ENCODE measurements at regions not wholly inside any gene's neighbourhood (a gene's known extent, or its start where the extent isn't known, plus 50 kb on each side); places are given as distances from the start of the nearest gene placed in this dataset.
"Not testable (repeated sequence)": the region's sequence is repeated elsewhere in the genome, so short reads cannot be mapped to it uniquely, and the experiment has no call there.

DNA sequence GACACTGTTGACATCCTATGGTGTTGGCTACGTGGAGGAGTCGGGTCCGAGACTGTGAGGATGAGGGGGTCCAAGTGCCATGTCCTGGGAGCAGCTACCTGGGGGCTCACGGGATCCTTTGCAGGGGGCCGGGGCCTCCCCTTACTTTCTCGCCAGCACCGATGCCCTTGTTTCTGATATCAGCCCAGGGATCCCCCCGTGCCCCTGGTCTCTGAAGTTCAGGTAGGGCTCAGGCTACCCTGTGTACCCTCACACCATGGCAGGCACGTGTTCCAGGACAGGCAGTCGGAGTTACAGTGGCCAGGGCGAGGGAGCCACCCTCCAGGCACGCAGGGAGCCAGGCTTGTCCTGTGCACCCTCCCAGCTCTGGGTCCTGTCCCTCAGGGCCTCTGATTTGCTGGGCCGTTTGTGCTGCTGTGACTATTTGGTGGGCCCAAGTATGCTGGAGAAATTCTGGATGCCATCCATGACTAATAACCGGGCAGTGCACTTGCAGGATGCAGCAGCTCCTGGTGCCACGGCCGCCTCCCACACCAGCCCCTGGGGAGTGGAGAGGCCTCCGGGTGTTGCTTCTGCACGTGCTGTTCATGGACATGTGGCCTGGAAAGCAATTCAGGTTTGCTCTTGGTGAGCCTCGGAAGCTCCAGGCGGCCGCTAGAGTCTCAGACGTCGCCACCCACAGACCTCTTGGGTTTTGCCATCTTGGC lies 93.1 kb upstream of the SFSWAP start:
- ATAC-seq (ENCODE audit: low read depth): no peak

GRCh38 chr12:131618303-131618658 lies 92.6 kb upstream of the SFSWAP start:
- H3K4me1 Mint-ChIP-seq: no peaks in the 10 kb centered on the region
- no peaks in the 10 kb centered on the region for H3K36me3 Mint-ChIP-seq
- no peak overlapping the region for H3K27ac Mint-ChIP-seq
- no peak overlapping the region for H3K4me3 Mint-ChIP-seq
- ATAC-seq (ENCODE audit: low read depth) (no peak), DNase-seq (ENCODE audit: low spot score in 2 of 2) (no peak)
- peaks cover 17% of the 10 kb centered on the region for H3K27me3 Mint-ChIP-seq
- no peaks in the 10 kb centered on the region for H3K9me3 Mint-ChIP-seq

More for the DNA sequence above, 93.1 kb upstream of the SFSWAP start:
- Mint-ChIP-seq H3K4me3 (no peak overlapping the region), H3K27me3 (peaks cover 18% of the 10 kb centered on the region), H3K27ac (no peak overlapping the region), H3K4me1 (no peaks in the 10 kb centered on the region), H3K9me3 (no peaks in the 10 kb centered on the region), H3K36me3 (no peaks in the 10 kb centered on the region)
- no peak for DNase-seq (ENCODE audit: low spot score in 2 of 2)

DNA sequence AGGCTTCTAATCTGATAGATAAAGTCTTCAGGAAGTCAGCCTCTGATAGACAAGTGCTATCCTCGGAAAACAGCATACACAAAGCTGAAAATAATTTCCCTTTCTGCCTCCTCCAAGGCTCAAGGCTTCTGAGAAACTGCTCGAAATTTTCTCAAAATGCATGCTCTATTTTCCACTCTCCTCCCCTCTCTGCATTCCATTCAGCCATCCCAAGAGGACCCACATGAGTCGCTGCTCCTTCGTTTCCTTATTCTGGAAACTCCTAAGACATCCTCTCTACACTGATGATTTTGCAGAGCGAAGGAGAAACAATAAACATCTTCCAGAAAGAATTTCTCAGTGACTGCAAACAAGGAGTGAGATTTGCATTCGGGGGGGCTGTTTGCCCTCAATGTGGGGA lies 92.2 kb upstream of the SFSWAP start:
- H3K27me3 Mint-ChIP-seq: peaks cover 17% of the 10 kb centered on the region
- no peaks in the 10 kb centered on the region for H3K36me3 Mint-ChIP-seq
- DNase-seq (ENCODE audit: low spot score in 2 of 2) (no peak), ATAC-seq (ENCODE audit: low read depth) (no peak)
- no peak overlapping the region for H3K4me3 Mint-ChIP-seq
- no peaks in the 10 kb centered on the region for H3K4me1 Mint-ChIP-seq
- no peaks in the 10 kb centered on the region for H3K9me3 Mint-ChIP-seq
- H3K27ac Mint-ChIP-seq: no peak overlapping the region

DNA sequence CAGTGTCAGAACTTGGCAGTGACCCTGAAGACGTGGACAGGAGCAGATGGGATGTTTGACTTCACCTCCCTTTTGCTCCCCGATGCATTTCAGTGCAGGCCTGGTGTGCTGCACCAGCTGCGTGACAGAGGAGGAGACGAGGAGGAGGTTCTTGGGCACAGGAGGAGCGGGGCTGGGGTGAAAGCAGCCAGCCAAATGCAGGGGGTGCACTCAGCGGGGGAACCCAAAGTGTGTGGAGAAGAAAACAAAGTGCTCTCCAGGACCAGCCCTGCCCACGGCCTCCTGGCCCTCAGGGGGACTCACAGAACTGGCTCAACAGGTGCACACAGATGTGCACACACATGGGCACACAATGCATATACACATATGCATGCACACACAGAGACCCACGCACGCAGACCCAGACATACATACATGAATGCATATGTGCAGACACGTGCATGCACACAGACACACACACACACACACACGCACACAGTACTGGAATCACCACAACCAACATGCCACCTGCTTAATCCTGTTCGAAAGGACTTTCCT lies 91.7 kb upstream of the SFSWAP start:
- no peaks in the 10 kb centered on the region for H3K36me3 Mint-ChIP-seq
- no peaks in the 10 kb centered on the region for H3K9me3 Mint-ChIP-seq
- H3K27ac Mint-ChIP-seq: no peak overlapping the region
- H3K27me3 Mint-ChIP-seq: peaks cover 17% of the 10 kb centered on the region
- no peak for DNase-seq (ENCODE audit: low spot score in 2 of 2)
- H3K4me1 Mint-ChIP-seq: no peaks in the 10 kb centered on the region
- H3K4me3 Mint-ChIP-seq: no peak overlapping the region
- ATAC-seq (ENCODE audit: low read depth): no peak

GRCh38 chr12:131619736-131620506 lies 91.0 kb upstream of the SFSWAP start:
- Mint-ChIP-seq H3K4me1 (no peaks in the 10 kb centered on the region), H3K27ac (no peak overlapping the region), H3K4me3 (no peak overlapping the region), H3K36me3 (no peaks in the 10 kb centered on the region), H3K9me3 (no peaks in the 10 kb centered on the region), H3K27me3 (peaks cover 17% of the 10 kb centered on the region)
- DNase-seq (ENCODE audit: low spot score in 2 of 2) (no peak), ATAC-seq (ENCODE audit: low read depth) (no peak)

GRCh38 chr12:131620520-131620919 lies 90.4 kb upstream of the SFSWAP start:
- DNase-seq (ENCODE audit: low spot score in 2 of 2): no peak
- Mint-ChIP-seq H3K4me3 (no peak overlapping the region), H3K27ac (no peak overlapping the region), H3K4me1 (no peaks in the 10 kb centered on the region), H3K9me3 (no peaks in the 10 kb centered on the region), H3K36me3 (no peaks in the 10 kb centered on the region), H3K27me3 (peaks cover 17% of the 10 kb centered on the region)
- ATAC-seq (ENCODE audit: low read depth): no peak

DNA sequence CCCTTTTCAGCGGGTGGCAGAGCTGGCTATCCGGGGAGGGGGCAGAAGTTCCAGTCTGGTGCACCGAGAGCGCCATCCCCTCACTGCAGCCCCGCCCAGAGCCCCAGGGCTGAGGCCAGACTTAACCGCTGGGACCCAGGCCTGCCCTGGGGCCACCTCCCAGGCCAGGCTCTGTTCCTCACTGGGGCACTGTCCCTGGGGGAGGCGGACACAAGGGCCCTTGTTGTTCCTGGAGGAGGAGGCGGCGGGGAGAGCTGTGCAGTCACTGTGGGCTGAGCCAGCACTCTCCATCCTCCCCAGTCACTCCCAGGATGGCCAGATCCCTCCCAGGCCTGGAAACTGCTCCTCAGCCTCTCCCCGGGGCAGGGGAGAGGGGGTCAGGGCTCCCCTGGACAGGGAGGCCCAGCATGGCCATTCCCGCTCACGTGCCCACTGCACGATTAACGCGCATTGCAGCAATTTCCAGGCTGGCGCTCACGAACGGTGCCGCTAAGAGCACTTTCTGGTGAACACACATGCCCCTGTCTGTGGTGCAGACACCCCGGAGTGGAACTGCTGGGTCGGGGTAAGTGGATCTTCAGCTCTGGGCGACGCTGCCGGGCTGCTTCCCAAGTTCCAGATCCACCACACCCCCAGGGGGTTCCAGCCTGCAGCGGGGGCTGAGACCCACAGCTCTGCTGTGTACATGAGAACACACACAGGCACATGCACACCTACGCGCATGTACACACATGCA lies 89.8 kb upstream of the SFSWAP start:
- no peaks in the 10 kb centered on the region for H3K36me3 Mint-ChIP-seq
- ATAC-seq (ENCODE audit: low read depth) (no peak), DNase-seq (ENCODE audit: low spot score in 2 of 2) (no peak)
- no peak overlapping the region for H3K27ac Mint-ChIP-seq
- H3K4me1 Mint-ChIP-seq: peaks cover under 1% of the 10 kb centered on the region
- H3K9me3 Mint-ChIP-seq: peaks cover under 1% of the 10 kb centered on the region
- H3K4me3 Mint-ChIP-seq: no peak overlapping the region
- H3K27me3 Mint-ChIP-seq: peaks cover 15% of the 10 kb centered on the region

GRCh38 chr12:131621701-131622421 lies 89.0 kb upstream of the SFSWAP start:
- Mint-ChIP-seq H3K4me3 (no peak overlapping the region), H3K9me3 (peaks cover 2% of the 10 kb centered on the region), H3K27ac (no peak overlapping the region), H3K4me1 (peaks cover 4% of the 10 kb centered on the region), H3K36me3 (no peaks in the 10 kb centered on the region), H3K27me3 (peaks cover 14% of the 10 kb centered on the region)
- ATAC-seq (ENCODE audit: low read depth): no peak
- no peak for DNase-seq (ENCODE audit: low spot score in 2 of 2)

GRCh38 chr12:131622422-131622955 lies 88.4 kb upstream of the SFSWAP start:
- Mint-ChIP-seq H3K27me3 (peaks cover 10% of the 10 kb centered on the region), H3K27ac (no peak overlapping the region), H3K9me3 (peaks cover 2% of the 10 kb centered on the region), H3K4me1 (peaks cover 7% of the 10 kb centered on the region), H3K36me3 (no peaks in the 10 kb centered on the region), H3K4me3 (no peak overlapping the region)
- DNase-seq (ENCODE audit: low spot score in 2 of 2) (no peak), ATAC-seq (ENCODE audit: low read depth) (no peak)

DNA sequence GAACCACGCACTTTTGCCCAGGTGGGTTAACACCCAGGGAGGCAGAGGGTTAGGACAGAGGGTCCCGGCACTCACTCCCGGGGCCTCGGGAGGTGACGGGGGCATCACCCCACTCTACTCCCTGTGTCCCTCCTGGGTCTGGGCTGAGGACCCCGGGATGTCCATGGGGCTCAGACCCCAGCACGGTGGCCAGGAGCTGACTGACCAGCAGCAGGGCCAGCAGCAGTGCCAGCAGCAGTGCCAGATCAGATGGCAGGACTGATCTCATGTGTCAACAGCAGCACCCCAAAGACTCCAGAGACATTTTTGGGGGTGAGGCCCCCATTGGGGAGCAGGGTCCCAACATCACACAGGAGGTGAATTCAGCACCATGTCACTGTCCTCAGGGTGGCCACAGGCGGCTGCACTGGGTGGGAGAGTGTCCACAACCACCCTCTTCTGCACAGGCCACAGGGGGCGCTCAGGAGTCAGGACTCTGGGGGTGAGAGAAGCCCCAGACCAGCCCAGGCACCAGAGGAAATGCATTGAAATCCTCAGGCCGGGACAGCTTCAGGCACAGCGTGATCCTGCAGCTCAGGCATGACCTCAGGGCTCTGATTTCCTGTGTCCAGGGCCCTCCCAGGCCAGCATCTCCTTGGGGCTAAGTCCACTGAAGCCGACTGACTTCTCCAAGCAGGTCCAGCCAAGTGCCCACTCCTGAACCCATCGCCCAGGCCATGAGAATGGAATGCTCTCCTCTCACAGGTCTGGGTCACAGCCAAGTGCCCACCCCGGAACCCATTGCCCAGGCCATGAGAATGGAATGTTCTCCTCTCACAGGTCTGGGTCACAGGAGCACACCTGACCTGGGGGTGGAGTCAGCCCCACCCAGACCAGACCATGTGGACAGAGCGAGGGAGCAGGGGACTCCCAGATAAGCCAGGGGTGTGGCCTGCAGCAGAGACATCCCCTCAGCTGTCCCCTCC lies 87.2 kb upstream of the SFSWAP start:
- H3K4me3 Mint-ChIP-seq; H3K27me3 Mint-ChIP-seq; H3K9me3 Mint-ChIP-seq; ATAC-seq (ENCODE audit: low read depth); H3K4me1 Mint-ChIP-seq; H3K36me3 Mint-ChIP-seq; DNase-seq (ENCODE audit: low spot score in 2 of 2); H3K27ac Mint-ChIP-seq: not testable (repeated sequence)

- H3K4me3 Mint-ChIP-seq; H3K27me3 Mint-ChIP-seq; H3K36me3 Mint-ChIP-seq; H3K9me3 Mint-ChIP-seq; H3K4me1 Mint-ChIP-seq; DNase-seq (ENCODE audit: low spot score in 2 of 2); H3K27ac Mint-ChIP-seq; ATAC-seq (ENCODE audit: low read depth): not testable (repeated sequence)
These were observed 86.5 kb upstream of the SFSWAP start for GRCh38 chr12:131624369-131624739.

DNA sequence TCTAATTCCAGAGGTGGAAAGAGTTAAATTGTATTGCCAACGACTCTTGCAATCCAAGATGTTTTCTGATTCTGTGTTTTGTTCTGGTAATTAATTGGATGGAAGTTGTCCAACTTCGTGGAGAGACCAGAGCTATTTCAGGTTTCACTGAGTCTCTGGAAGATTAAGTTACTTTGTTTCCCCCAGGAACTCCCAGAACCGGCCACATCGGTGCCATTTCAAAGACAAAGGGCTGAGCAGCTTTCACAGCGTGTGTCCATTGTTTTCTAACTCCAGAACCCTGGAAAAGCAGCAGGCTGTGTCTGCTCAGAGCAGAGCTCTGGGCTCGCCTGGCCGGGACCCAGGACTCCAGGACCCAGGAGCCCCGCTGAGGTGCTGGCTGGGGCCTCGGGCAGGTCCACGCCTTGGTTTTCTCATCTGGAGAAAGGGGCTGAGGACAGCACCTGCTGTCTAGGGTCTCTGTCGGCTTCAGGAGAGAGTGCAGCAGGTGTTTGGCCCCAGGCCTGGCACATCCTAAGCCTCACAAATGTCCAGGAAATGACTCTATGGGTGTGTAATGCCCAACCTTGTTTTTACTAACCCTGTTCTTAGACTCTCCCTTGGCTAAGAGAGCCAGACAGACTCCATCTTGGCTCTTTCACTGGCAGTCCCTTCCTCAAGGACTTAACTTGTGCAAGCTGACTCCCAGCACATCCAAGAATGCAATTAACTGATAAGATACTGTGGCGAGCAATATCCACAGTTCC lies 86.0 kb upstream of the SFSWAP start:
- not testable (repeated sequence) for H3K4me3 Mint-ChIP-seq; H3K36me3 Mint-ChIP-seq; H3K27me3 Mint-ChIP-seq; DNase-seq (ENCODE audit: low spot score in 2 of 2); ATAC-seq (ENCODE audit: low read depth); H3K27ac Mint-ChIP-seq; H3K4me1 Mint-ChIP-seq; H3K9me3 Mint-ChIP-seq
